ENCODE measurements at regions not wholly inside any gene's neighbourhood (a gene's known extent, or its start where the extent isn't known, plus 50 kb on each side); places are given as distances from the start of the nearest gene placed in this dataset.

DNA sequence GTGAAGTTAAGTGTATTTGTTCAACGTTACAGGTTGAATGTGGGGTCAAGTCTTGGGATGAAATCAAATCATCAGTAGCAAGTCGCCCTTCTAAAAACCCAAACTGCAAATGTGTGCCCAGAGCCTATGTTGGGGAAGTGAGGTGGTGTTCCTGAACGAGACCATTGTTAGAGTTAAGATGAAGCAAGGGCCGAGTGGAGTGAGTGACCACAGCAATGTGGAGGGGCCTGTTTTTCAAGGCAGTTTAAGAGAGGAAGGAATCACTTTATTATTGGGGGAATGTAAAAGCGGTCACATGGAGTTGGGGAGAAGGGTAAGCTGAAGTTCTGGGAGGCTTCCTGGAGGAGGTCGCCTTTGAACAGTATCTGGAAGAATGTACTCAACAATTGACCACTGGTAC is 68.5 kb downstream of the MYCN start:
- no peak for DNase-seq

DNA sequence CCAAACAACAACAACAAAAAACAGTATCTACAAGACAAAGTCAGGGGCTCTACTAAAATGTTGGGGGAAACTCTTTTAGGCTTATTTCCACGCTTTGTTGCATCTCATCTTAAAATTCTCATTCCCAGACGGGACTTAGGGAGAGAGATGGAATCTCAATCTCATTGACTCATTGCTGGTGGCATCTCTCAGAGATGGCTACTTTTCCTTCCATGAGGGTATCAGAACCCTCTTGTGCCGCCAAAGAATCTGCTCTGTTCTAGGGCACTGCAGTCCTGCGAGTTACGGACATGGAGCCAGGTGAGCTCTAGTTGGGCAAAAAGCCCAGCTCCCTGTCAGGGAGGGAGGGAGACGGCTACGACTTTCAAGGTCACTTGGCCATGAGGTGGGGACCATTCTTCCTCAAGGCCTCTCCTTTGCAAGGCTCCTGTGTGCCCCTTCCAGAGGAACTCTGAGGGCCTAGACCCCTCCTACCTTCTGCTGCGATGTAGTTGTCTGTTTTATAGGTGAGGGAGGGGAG is 68.0 kb downstream of the MYCN start:
- no peak for DNase-seq

GRCh38 chr2:16007167-16007934 is 67.0 kb downstream of the MYCN start:
- no peak for DNase-seq

- no peak for DNase-seq
These were observed 66.3 kb downstream of the MYCN start for GRCh38 chr2:16006537-16007166.

DNA sequence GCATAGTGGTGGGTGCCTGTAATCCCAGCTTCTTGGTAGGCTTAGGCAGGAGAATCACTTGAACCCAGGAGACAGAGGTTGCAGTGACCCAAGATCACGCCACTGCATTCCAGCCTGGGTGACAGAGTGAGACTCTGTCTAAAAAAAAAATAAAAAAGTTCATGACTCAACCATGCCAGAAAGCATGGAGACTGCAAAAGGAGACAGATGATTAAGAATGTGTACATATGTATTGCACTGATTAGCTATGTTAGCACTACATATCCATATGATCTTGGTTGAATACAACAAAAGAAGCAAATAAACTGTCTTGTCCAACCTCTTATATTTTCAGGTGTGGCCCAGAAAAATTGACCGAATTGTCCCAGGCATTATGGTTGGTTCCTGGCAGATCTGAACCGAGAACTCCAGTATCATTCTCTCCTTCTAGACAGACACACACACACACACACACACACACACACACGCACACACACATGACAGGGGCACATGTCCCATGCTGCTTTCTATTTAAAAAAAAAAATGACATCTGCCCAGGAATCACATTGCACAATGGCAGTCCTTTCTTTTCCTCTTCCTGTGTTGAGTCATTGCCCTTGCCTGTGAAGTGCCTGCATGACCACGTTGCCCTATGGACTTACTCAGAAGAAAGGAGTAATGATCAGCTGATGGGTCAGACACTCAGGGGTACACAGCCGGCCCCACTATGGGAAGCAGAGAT is 65.6 kb downstream of the MYCN start:
- no peak for DNase-seq

GRCh38 chr2:16005389-16005788 is 65.0 kb downstream of the MYCN start:
- no peak for DNase-seq

- no peak for DNase-seq
These were observed 63.5 kb downstream of the MYCN start for GRCh38 chr2:16003809-16004208.

DNA sequence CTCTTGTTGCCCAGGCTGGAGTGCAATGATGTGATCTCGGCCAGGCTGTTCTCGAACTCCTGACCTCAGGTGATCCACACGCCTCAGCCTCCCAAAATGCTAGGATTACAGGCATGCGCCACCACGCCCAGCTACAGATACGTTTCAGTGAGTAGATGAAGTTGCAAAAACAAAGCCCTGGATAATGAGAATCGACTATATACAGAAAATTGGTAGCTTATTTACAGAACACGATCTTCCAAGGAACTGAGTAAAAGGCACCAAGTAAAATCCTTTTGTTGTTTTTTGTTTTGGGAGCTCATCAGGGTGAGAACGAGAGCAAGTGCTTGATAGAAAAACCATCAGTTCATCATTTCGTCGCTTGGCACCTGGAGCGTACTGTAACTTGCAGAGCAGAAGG is 62.8 kb downstream of the MYCN start:
- DNase-seq, result no peak

DNA sequence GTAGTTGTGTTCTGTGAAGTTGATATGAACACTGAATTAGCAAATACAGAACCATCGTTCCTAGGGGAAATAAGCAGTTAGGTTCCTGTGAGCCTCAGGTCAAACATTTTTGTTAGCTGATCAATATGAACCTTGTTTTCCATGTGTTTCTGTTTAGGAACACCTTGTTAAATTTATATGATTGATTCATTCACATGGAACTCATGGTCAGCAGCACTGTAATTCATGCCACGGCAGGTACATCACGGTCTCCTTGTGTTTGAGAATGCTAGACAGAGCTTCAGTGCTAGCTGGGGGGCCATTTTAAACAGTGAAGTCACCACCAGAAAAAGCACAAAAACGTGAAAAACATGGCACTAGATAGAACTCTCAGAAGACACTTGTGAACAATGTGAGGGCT is 62.2 kb downstream of the MYCN start:
- DNase-seq, result no peak

DNA sequence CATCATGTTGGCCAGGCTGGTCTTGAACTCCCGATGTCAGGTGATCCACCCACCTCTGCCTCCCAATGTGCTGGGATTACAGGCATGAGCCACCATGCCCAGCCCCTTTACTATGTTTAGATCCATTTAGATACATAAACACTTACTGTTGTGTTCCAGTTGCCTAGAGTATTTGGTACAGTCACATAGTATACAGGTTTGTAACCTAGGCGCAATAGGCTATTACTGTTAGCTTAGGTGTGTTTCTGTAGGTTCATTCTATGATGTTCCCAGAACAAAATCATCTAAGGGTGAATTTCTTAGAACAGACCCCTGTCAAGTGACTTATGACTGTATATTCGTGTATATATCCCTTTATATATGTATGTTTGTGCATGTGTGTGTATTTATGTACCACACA is 61.8 kb downstream of the MYCN start:
- DNase-seq, result no peak

GRCh38 chr2:16000642-16001041 is 60.3 kb downstream of the MYCN start:
- no peak for DNase-seq

DNA sequence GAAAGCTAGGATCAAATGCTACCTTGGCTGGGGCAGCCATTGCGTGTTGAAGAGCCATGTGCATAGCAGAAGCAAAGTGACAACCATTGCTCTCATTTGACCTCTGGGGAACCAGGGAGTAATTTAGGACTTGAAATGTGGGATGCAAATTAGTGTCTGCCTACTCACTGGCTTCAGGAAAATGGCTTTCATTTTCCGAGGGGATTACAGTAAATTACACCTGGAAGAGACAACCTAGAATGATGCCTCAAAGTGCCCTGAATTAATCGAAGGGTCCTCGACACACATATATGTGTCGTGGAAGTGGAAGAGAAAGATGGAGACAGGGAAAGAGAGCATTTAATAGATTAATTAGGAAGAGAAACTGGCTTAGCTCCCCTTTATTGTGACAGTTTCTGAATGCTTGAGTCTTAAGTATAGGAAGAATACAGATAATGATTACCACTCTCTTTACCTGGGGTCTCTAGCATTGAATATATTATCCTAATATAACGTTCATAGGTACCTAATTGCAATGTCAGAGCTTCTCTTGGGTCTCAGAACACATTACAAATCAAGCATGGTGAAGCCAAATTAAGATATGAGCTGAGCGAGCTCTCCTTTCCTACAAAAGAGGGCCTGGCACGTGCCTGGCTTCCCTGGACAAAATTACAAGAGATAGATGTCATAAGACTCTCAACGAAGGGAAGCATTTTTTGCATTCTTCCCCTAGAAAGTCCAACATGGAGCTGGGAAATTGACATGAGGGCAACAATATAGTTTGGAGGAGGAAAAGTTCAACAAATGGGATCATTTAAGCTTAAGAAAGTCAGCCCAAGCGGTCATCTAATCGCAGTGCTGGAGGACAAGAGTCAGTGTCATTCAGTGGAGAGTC is 59.5 kb downstream of the MYCN start:
- DNase-seq, result no peak

DNA sequence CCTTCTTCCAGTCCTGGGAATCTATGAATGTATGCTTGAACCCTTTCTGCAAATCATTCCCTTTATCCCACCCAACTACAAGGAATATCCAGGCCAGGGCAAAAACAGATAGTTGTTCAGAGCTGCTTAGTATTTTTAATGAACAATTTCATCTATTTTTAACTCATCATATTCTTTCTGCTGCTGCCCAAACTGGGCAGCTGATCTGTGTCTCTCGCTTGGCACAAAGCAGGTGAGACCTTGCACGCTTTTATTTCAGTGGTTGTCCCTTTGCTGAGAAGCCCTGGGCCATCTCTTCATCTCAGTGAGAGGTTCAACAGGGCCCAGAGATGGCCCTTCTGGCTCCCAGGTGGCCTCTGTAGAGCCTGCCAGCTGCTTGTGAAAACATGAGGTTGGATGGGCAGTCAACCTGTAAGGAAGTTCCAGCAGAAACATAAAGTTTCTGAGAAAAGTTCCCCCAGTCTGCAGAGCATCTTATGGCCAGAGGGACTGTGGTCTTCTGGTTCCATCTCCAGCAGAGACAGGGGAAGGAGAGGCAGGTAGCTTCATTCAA is 57.5 kb downstream of the MYCN start:
- no peak for DNase-seq

DNA sequence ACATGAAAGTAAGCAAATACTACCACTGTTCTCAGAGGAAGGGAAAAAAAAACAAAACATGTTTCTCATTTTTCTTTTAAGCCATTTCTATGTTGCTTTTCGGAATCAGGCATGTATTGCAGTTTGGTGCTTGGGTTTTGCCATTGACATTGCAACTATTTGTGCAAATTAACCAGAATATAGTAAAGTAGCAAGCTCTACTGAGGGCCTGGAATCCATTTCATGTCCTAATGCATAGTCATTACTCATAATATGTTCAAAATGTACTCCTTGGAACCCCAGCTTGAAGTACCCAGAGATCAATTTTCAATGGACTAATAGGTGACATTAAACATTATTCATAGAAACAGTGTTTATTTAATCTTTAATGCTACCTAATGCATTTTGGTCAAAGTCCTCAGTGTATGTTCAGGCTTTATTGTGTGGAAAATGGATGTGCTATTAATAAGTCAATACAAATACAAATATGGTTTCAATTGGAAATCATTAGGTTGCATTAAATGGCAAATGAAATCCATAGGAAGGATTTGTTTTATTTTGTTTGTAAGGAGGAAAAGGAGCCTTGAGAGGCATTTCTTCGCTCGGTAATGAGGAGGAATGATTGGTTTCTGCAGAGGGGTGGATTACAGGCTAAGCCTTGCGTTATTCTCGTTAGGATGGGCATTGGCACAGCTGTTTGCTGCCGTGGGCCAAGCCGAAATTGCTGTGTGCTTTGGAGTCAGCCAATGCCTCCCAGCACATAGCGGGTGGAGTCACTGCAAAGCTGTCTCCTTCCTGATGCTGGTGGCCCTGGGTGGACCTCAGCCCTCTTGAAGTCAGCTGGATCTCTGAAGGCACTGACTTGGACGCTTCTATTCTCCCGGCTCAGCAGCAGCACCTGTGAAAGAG is 56.4 kb downstream of the MYCN start:
- DNase-seq, result no peak
